WERI-Rb-1 (cell line): ENCODE measurements at regions not wholly inside any gene's neighbourhood (a gene's known extent, or its start where the extent isn't known, plus 50 kb on each side); places are given as distances from the start of the nearest gene placed in this dataset.

Experiments used
- DNase-seq: peaks from one replicate; pipeline ENCODE4 v3.0.0-alpha.2; 2020
- H3K27ac ChIP-seq: fragments of 250-450 bp; sonication (Bioruptor Pico); 2 replicates; pipeline ENCODE4 v1.5.1; 2020; ENCODE audit warnings: mild to moderate bottlenecking, moderate library complexity
- H3K27me3 ChIP-seq: fragments of 250-450 bp; sonication (Bioruptor Pico); 2 replicates; pipeline ENCODE4 v1.5.1; 2021; ENCODE audit warnings: mild to moderate bottlenecking, low read depth, moderate library complexity; ENCODE audit not compliant: insufficient read depth, severe bottlenecking
- H3K36me3 ChIP-seq: fragments of 250-450 bp; sonication (Bioruptor Pico); 2 replicates; pipeline ENCODE4 v1.5.1; 2020; ENCODE audit warnings: mild to moderate bottlenecking, moderate library complexity
- H3K4me3 ChIP-seq: 2 replicates; pipeline ENCODE4 v1.5.1; 2011; ENCODE audit warnings: low read depth, mild to moderate bottlenecking, control low read depth, low read length
- H3K9me3 ChIP-seq: fragments of 250-450 bp; sonication (Bioruptor Pico); 2 replicates; pipeline ENCODE4 v1.5.1; 2021; ENCODE audit warnings: mild to moderate bottlenecking, moderate library complexity; ENCODE audit not compliant: severe bottlenecking
- TF ChIP-seq, protein P1 (sequence below): IDR thresholded peaks from 2 replicates; pipeline ENCODE4 v1.5.1; 2011; ENCODE audit warnings: low read depth, mild to moderate bottlenecking, control low read depth, inconsistent platforms, low read length

DNA sequence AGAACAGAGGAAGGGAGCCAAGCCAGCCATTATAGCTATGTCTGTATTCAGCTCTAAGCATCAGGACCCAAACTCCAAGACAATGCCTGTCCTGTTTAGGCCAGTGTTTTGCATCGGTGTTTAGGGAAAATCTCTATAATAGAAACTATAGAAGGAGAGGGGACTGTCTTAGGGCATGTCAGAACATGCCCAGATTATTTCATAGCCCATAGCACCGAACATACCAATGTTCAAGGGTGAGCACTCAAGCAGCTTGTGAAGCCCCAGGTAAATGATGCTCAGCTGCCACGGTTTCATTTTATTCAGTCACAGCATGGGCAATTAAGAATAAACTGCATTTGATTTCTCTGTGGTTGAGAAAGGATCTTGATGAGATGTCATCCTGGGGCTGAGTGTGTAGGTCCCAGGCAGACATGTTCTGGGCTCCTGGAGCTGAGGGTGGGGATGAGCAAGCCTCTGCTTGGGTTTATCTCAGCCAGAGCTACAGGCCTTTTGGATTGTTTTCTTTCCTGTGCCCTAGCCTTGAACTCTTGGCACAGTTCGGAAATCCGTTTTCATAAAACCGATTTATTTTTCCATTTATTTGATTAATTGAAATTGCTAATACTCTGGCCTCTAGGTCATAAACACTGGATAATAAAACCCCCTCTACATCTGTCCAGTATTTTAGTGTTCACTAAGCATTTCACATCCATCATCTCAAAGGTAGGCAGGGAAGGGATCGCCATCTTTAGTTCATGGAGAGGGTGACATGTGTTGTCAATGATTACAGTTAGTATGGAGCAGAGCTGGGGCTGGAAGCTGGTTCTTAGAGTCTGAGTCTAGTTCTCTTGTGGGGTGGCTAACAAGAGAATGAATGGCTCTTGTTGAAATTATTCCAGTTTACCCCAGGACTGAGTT, 290.7 kb upstream of the ASIC2 start:
- H3K9me3 ChIP-seq, result peaks cover 18% of the 10 kb centered on the region
- DNase-seq, result no peak
- no peak overlapping the region for H3K27ac ChIP-seq
- H3K36me3 ChIP-seq, result no peaks in the 10 kb centered on the region
- TF ChIP-seq, protein P1, sequence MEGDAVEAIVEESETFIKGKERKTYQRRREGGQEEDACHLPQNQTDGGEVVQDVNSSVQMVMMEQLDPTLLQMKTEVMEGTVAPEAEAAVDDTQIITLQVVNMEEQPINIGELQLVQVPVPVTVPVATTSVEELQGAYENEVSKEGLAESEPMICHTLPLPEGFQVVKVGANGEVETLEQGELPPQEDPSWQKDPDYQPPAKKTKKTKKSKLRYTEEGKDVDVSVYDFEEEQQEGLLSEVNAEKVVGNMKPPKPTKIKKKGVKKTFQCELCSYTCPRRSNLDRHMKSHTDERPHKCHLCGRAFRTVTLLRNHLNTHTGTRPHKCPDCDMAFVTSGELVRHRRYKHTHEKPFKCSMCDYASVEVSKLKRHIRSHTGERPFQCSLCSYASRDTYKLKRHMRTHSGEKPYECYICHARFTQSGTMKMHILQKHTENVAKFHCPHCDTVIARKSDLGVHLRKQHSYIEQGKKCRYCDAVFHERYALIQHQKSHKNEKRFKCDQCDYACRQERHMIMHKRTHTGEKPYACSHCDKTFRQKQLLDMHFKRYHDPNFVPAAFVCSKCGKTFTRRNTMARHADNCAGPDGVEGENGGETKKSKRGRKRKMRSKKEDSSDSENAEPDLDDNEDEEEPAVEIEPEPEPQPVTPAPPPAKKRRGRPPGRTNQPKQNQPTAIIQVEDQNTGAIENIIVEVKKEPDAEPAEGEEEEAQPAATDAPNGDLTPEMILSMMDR, result no peak
- H3K4me3 ChIP-seq, result no peak overlapping the region
- H3K27me3 ChIP-seq, result peaks cover 23% of the 10 kb centered on the region

DNA sequence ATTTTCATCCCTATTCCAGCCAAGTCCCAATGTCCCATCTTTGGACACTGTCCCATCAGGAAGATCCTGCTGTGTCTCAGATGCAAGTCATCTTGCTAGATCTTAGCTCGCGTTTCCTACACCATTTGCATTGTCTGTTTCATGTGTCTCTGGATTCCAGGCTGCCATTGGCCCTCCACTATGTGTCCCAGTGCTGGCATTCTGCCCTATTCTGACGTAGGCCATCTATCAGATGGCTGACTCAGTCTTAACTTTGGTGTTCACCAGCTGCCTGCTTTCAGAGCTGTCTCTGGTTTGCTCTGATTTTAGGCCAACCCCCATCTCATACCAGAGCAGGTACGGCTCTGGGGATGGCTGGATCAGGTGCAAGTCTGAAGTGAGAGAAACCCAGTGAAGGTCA, 300.9 kb upstream of the ASIC2 start:
- no peaks in the 10 kb centered on the region for H3K36me3 ChIP-seq
- H3K27ac ChIP-seq, result no peak overlapping the region
- no peaks in the 10 kb centered on the region for H3K9me3 ChIP-seq
- DNase-seq, result no peak
- peaks cover 74% of the 10 kb centered on the region for H3K27me3 ChIP-seq
- TF ChIP-seq, protein P1, result no peak
- H3K4me3 ChIP-seq, result no peak overlapping the region

DNA sequence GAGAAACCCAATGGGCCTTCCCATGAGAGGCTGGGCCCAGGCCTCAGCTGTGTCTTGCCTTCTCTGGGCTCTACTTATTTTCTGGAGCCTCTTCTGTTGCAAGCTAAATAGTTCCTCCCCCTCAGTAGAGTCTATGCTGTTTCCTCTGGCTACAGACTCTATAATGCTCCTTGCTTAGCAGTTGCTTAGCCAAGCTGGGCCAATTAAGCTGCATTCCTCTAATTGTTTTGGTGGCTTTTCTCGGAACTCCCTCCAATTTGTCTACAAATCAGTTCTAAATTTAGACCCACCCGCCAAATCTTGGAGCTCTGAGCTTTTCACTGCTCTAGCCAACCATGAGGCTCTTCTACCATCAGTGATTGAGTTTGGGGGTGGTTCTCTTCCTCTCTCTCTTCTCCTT, 302.7 kb upstream of the ASIC2 start:
- Histone ChIP-seq H3K27ac (no peak overlapping the region), H3K27me3 (peaks cover 74% of the 10 kb centered on the region), H3K36me3 (no peaks in the 10 kb centered on the region), H3K4me3 (no peak overlapping the region), H3K9me3 (no peaks in the 10 kb centered on the region)
- TF ChIP-seq, protein P1, result no peak
- no peak for DNase-seq

DNA sequence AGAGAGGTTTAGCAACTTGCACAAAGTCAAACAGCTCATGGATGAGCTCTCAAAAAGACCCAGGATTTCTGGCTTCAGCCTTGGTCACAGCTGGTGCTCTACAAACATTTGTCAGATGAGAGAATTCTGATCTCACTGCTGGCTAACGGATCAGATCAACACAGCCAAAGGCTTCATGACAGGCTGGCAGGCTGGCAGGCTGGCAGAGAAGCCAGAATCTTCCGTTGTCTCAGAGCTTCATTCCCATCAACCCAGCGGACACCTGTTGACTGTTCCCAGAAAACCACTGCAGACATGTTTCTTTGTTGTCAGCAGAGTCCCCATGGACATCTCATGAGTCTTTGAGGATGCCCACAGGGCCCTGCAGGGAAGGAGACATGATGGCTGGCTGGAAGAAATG, 303.8 kb upstream of the ASIC2 start:
- H3K27ac ChIP-seq, result no peak overlapping the region
- H3K4me3 ChIP-seq, result no peak overlapping the region
- no peaks in the 10 kb centered on the region for H3K36me3 ChIP-seq
- TF ChIP-seq, protein P1, result no peak
- no peak for DNase-seq
- H3K9me3 ChIP-seq, result no peaks in the 10 kb centered on the region
- peaks cover 67% of the 10 kb centered on the region for H3K27me3 ChIP-seq

DNA sequence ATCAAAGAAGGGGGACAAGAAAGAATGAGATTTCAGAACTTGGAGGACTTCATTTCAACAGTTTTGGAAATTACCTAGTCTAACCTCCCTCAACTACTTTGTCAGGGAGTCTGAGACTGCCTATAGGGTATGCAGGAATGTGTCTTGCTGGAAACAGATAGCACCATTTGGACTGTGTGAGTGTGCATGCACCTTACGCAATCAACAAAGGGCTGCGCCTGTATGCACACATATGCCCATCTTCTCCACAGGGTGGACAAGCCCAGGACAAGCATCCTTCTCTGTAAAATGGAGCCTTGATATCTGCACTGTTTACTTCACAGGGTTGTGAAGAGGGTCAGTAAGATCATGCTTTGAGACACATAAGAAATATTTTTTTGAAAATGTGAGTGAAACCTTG, 305.7 kb upstream of the ASIC2 start:
- H3K27me3 ChIP-seq, result peaks cover 62% of the 10 kb centered on the region
- H3K27ac ChIP-seq, result no peak overlapping the region
- no peak overlapping the region for H3K4me3 ChIP-seq
- TF ChIP-seq, protein P1, result no peak
- no peaks in the 10 kb centered on the region for H3K36me3 ChIP-seq
- H3K9me3 ChIP-seq, result no peaks in the 10 kb centered on the region
- DNase-seq, result no peak
